Spleen (tissue), 11 donors: ENCODE measurements at regions not wholly inside any gene's neighbourhood (a gene's known extent, or its start where the extent isn't known, plus 50 kb on each side); places are given as distances from the start of the nearest gene placed in this dataset.
A peak's percentile ranks its signal among the peaks of the same experiment; 100 is the strongest.

Source experiments
- DNase-seq: peaks from one replicate; pipeline ENCODE4 v3.0.0-alpha.2; 2020
- H3K27ac ChIP-seq, 8 donors: fragments of 200-600 bp; sonication (generic) in 7 of 8; 1 replicate in 4 of 8; 2 replicates in 4 of 8; pipeline versions ENCODE4 v1.5.0 to v1.8.0; 2016 to 2021; ENCODE audit warnings: inconsistent platforms in 4 of 8, mild to moderate bottlenecking in 4 of 8, moderate library complexity in 1 of 8
- H3K27me3 ChIP-seq, 7 donors: fragments of 200-600 bp; sonication (generic) in 6 of 7; replicated peaks in 1 of 7; 1 replicate in 4 of 7; 2 replicates in 3 of 7; pipeline versions ENCODE4 v1.5.0 to v1.8.0; 2016 to 2021; ENCODE audit warnings: inconsistent platforms in 3 of 7, mild to moderate bottlenecking in 1 of 7
- H3K36me3 ChIP-seq, 6 donors: fragments of 200-600 bp; sonication (generic) in 5 of 6; 1 replicate in 4 of 6; 2 replicates in 2 of 6; pipeline versions ENCODE4 v1.5.0 to v1.8.0; 2016 to 2021; ENCODE audit warnings: inconsistent platforms in 2 of 6
- H3K4me1 ChIP-seq, 6 donors: fragments of 200-600 bp; sonication (generic) in 5 of 6; 1 replicate in 3 of 6; 2 replicates in 3 of 6; pipeline versions ENCODE4 v1.5.0 to v1.8.0; 2016 to 2021; ENCODE audit warnings: inconsistent platforms in 3 of 6
- H3K4me3 ChIP-seq, 8 donors: fragments of 200-600 bp; sonication (generic) in 7 of 8; 1 replicate in 4 of 8; 2 replicates in 4 of 8; pipeline versions ENCODE4 v1.5.0 to v1.8.0; 2016 to 2021; ENCODE audit warnings: inconsistent platforms in 4 of 8, mild to moderate bottlenecking in 4 of 8, moderate library complexity in 2 of 8
- H3K9me3 ChIP-seq, 8 donors: fragments of 200-600 bp; sonication (generic) in 7 of 8; 1 replicate in 4 of 8; 2 replicates in 4 of 8; pipeline versions ENCODE4 v1.5.0 to v1.8.0; 2016 to 2021; ENCODE audit warnings: inconsistent platforms in 4 of 8
- POLR2A ChIP-seq, 3 donors: fragments of 450-650 bp; IDR thresholded peaks; one replicate each; pipeline ENCODE4 v1.5.1; 2017; ENCODE audit warnings: antibody characterized with exemption in 3 of 3, mild to moderate bottlenecking in 1 of 3
- POLR2AphosphoS5 ChIP-seq, 3 donors: sonication (generic); formaldehyde crosslinking; IDR thresholded peaks; one replicate each; pipeline ENCODE4 v1.5.1; 2017; ENCODE audit warnings: antibody characterized with exemption in 3 of 3
- WGBS, 5 donors: extraction: QIAGEN DNeasy Blood & Tissue Kit in 3 of 5; methylation state at CpG; one replicate each; pipeline versions ENCODE4 v1.1.5 to v1.1.7; 2013 to 2018; 5-methylcytosine and 5-hydroxymethylcytosine counted together
- intact Hi-C: fragments of 100-400 bp; cut with DNase I; formaldehyde crosslinking; loops from one replicate; pipeline ENCODE4 v1.15.0; 2023; ENCODE audit warnings: low total_unique reads
- TF ChIP-seq, protein P1 (sequence below), 11 experiments: fragments of 200-600 bp in 7 of 11; fragments of 450-650 bp in 4 of 11; sonication (generic) in 4 of 11; IDR thresholded peaks in 8 of 11; conservative IDR thresholded peaks in 3 of 11; 1 replicate in 7 of 11; 2 replicates in 4 of 11; pipeline versions ENCODE4 v1.4.0 to v1.8.0; 2016 to 2021; ENCODE audit warnings: antibody characterized with exemption in 11 of 11, inconsistent platforms in 4 of 11, mild to moderate bottlenecking in 1 of 11
- donor health status: healthy with polysubstance abuse.
- donor health status: DM: no; HTN: no; CAD: no; lungs with moderate emphysema.
- donor health status: DM: no; HTN: no; CAD: no.
- donor health status: Bipolar disorder and iron deficiency.
- donor health status: healthy.
- donor health status: DM: no; HTN: no; CAD: no.
- donor health status: DM: yes; HTN: yes; CAD: no.

DNA sequence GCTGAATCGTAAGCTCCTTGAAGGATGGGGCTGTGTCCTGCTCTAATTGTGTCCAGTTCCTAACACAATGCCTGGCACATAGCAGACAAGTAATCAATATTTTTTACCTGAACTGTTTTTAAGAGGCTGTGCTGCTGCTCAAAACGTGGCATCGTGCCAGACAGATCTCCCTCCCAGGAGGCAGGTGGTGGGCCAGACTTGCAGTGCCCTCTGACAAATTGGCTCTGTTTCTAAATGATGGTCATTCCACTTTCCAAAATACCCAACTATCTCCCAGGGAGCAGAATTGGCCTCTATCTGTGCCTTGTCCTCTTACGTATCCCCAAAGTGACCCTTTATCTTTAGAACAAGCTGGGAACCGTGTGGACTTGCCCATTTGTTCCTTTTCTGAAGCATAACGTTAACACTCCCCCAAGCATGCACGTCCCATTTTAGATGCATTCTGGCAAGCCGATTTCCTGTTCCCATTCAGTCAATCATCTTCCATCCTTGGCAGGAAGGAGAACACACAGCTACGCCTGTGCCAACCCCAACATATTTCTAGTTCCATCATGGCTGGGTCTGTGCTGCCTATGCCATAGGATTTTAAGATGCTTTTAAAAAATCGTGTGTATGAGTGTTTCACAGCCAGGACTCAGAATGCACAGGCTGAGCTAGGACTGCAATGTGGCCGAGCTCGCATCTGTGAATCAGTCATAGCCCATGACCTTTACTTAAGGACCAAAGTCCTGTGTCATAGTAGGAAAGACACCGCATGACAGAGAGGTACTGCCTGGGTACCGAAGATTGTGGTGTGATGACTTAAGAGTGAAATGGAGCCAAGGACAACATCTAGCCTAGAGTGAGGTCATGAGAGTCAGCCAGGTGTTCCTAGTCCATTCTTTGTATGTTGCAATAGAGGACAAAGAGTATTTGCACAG is 408.6 kb downstream of the PRDM2 start:
- H3K27me3 ChIP-seq = peaks cover 0 to 38% (median 0%) of the 10 kb centered on the region in 7 donors
- H3K36me3 ChIP-seq = no peaks in the 10 kb centered on the region
- no peaks in the 10 kb centered on the region for H3K9me3 ChIP-seq
- intact Hi-C loops = no loop called here
- H3K4me3 ChIP-seq = no peak overlapping the region
- peaks cover 0 to 9% (median 3%) of the 10 kb centered on the region in 6 donors for H3K4me1 ChIP-seq
- TF ChIP-seq, protein P1, sequence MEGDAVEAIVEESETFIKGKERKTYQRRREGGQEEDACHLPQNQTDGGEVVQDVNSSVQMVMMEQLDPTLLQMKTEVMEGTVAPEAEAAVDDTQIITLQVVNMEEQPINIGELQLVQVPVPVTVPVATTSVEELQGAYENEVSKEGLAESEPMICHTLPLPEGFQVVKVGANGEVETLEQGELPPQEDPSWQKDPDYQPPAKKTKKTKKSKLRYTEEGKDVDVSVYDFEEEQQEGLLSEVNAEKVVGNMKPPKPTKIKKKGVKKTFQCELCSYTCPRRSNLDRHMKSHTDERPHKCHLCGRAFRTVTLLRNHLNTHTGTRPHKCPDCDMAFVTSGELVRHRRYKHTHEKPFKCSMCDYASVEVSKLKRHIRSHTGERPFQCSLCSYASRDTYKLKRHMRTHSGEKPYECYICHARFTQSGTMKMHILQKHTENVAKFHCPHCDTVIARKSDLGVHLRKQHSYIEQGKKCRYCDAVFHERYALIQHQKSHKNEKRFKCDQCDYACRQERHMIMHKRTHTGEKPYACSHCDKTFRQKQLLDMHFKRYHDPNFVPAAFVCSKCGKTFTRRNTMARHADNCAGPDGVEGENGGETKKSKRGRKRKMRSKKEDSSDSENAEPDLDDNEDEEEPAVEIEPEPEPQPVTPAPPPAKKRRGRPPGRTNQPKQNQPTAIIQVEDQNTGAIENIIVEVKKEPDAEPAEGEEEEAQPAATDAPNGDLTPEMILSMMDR (IDR thresholded peaks at IDR 0.05 in 8 of 11, conservative IDR thresholded peaks at IDR 0.05 in 3 of 11) = no peak
- TF ChIP-seq POLR2AphosphoS5 (IDR thresholded peaks at IDR 0.05) (no peak), POLR2A (IDR thresholded peaks at IDR 0.05) (no peak)
- DNase-seq = no peak
- H3K27ac ChIP-seq = no peak overlapping the region
- 55 to 66% (median 60%) methylated on average over 14 of the region's 14 CpGs for WGBS, 5 donors

DNA sequence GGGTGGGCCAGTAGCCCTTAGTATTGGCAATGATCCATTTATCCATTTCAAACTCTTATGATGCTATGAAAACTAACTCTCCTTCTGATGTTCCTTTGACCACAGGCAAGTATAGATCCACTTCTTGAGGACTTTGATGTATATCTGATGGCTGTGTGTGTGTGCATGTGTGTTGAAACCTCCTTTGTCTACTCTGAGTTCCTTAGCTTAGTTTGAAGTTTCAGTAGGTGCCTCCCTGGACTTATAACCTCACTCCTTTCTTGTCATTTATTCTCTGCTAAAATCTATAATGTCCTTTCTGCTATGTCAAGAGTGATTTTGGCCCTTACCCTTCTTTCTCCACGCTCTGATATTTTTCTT is 409.3 kb downstream of the PRDM2 start:
- no peaks in the 10 kb centered on the region for H3K9me3 ChIP-seq
- H3K27ac ChIP-seq = no peak overlapping the region
- peaks cover 0 to 16% (median 7%) of the 10 kb centered on the region in 6 donors for H3K4me1 ChIP-seq
- WGBS, 5 donors = 78 to 89% (median 87%) methylated on average over 1 of the region's 1 CpG
- H3K36me3 ChIP-seq = no peaks in the 10 kb centered on the region
- no peak overlapping the region for H3K4me3 ChIP-seq
- H3K27me3 ChIP-seq = peaks cover 0 to 44% (median 0%) of the 10 kb centered on the region in 7 donors
- DNase-seq = no peak
- TF ChIP-seq POLR2A (IDR thresholded peaks at IDR 0.05) (no peak), POLR2AphosphoS5 (IDR thresholded peaks at IDR 0.05) (no peak)
- TF ChIP-seq, protein P1 (IDR thresholded peaks at IDR 0.05 in 8 of 11, conservative IDR thresholded peaks at IDR 0.05 in 3 of 11) = no peak
- intact Hi-C loops = no loop called here

DNA sequence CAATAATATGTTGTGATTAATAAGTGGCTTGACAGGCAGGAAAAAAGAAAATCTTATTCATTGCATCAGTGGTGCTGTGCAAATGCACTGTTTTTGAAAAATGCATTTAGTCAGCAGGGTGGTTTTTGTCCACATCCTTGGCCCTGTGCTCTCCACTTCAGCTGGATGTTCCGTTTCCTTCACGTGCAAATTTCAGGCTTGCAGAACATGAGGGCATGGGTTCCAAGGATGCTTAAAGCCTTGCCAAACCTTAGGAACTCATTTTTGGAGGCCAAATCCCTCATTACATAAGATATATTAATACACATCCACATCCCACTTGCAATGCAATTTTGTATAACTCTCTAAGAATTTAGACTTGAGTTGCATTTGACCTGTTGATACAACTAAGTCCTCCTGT is 410.1 kb downstream of the PRDM2 start:
- intact Hi-C loops = no loop called here
- Histone ChIP-seq H3K36me3 (no peaks in the 10 kb centered on the region), H3K4me3 (no peak overlapping the region), H3K9me3 (no peaks in the 10 kb centered on the region), H3K4me1 (peaks cover 0 to 19% (median 9%) of the 10 kb centered on the region in 6 donors), H3K27me3 (peaks cover 0 to 42% (median 0%) of the 10 kb centered on the region in 7 donors), H3K27ac (no peak overlapping the region)
- TF ChIP-seq, protein P1 (IDR thresholded peaks at IDR 0.05 in 8 of 11, conservative IDR thresholded peaks at IDR 0.05 in 3 of 11) = no peak
- TF ChIP-seq POLR2AphosphoS5 (IDR thresholded peaks at IDR 0.05) = peak in 1 of 3 donors; percentile 72
- 47 to 71% (median 67%) methylated on average over 2 of the region's 2 CpGs for WGBS, 5 donors
- DNase-seq = no peak

DNA sequence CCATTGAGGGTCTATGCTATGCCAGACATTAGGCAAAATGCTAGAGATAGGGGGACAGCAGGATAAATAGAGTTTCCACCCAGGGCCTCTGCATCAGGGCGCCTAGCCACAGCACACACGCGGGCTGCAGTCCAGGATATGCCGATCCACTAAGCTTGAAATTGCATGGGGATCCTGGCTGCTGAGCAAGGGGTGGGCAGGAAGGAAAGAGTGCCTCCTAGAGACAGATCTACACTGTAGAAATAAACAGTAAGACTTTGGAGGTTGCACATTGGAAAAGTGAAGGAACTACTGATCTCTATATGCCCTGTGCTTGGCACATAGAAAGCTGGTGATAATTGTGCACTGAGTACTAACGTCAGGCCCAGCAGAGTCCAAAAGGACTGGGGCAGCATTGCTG is 411.1 kb downstream of the PRDM2 start:
- intact Hi-C loops = no loop called here
- TF ChIP-seq POLR2A (IDR thresholded peaks at IDR 0.05) (no peak), POLR2AphosphoS5 (IDR thresholded peaks at IDR 0.05) (no peak)
- TF ChIP-seq, protein P1 (IDR thresholded peaks at IDR 0.05 in 8 of 11, conservative IDR thresholded peaks at IDR 0.05 in 3 of 11) = no peak
- no peak overlapping the region for H3K4me3 ChIP-seq
- no peaks in the 10 kb centered on the region for H3K9me3 ChIP-seq
- 65 to 88% (median 73%) methylated on average over 2 to 5 of the region's 5 CpGs for WGBS, 5 donors
- H3K27me3 ChIP-seq = peaks cover 0 to 31% (median 0%) of the 10 kb centered on the region in 7 donors
- DNase-seq = no peak
- no peaks in the 10 kb centered on the region for H3K36me3 ChIP-seq
- peaks cover 0 to 19% (median 9%) of the 10 kb centered on the region in 6 donors for H3K4me1 ChIP-seq
- H3K27ac ChIP-seq = no peak overlapping the region
